IMR-90 (cell line): ENCODE measurements at regions not wholly inside any gene's neighbourhood (a gene's known extent, or its start where the extent isn't known, plus 50 kb on each side); places are given as distances from the start of the nearest gene placed in this dataset.

Experiments
- ATAC-seq: fragments of 200-7000 bp; cut with Tn5 transposase; 2 replicates; pipeline ENCODE4 v1.9.1; 2020; ENCODE audit warnings: low read depth, mild to moderate bottlenecking, moderate library complexity
- BruUV-seq: library from RNA; stranded (reverse); fragments of 400-500 nt; replicated peaks from 2 replicates; lab custom pipeline; 2021; lab: Mats Ljungman, UMichigan
- CTCF ChIA-PET: fragments of 300-600 bp; formaldehyde crosslinking; extraction: SDS; loops from one replicate; lab custom pipeline; 2021; ENCODE audit warnings: antibody characterized with exemption; lab: Yijun Ruan, JAX
- POLR2A ChIA-PET: fragments of 300-600 bp; sonication (Branson Sonifier 250); formaldehyde crosslinking; loops from one replicate; lab custom pipeline; 2022; ENCODE audit warnings: antibody characterized with exemption; ENCODE audit not compliant: unreplicated experiment; lab: Charles Lee
- DNase-seq: peaks from one replicate; pipeline ENCODE4 v3.0.0; 2013
- H2AFZ ChIP-seq: replicated peaks from 2 replicates; pipeline ENCODE3; 2013; ENCODE audit warnings: low read length, mild to moderate bottlenecking; ENCODE audit not compliant: poor library complexity
- H2AK5ac ChIP-seq: 2 replicates; pipeline ENCODE4 v1.6.1; 2013; ENCODE audit warnings: low read depth, low read length, inconsistent platforms
- H2AK9ac ChIP-seq: replicated peaks from 2 replicates; pipeline ENCODE3; 2013; ENCODE audit warnings: mild to moderate bottlenecking, low read depth, low read length, moderate library complexity; ENCODE audit not compliant: poor library complexity
- H2BK120ac ChIP-seq: 2 replicates; pipeline ENCODE4 v1.6.1; 2013; ENCODE audit warnings: low read depth, low read length, inconsistent platforms
- H2BK15ac ChIP-seq: 3 replicates; pipeline ENCODE4 v1.6.1; 2013; ENCODE audit warnings: low read depth, low read length, inconsistent platforms
- H2BK20ac ChIP-seq: 2 replicates; pipeline ENCODE4 v1.6.1; 2013; ENCODE audit warnings: low read depth, mild to moderate bottlenecking, inconsistent platforms, low read length, moderate library complexity
- H2BK5ac ChIP-seq: 2 replicates; pipeline ENCODE4 v1.6.1; 2013; ENCODE audit warnings: mild to moderate bottlenecking, low read depth, low read length, inconsistent platforms; ENCODE audit not compliant: poor library complexity, severe bottlenecking
- H3K14ac ChIP-seq: replicated peaks from 2 replicates; pipeline ENCODE4 v1.6.1; 2013; ENCODE audit warnings: low read depth, low read length, inconsistent platforms
- H3K18ac ChIP-seq: 2 replicates; pipeline ENCODE4 v1.6.1; 2013; ENCODE audit warnings: low read depth, low read length, control low read depth
- H3K23ac ChIP-seq: 2 replicates; pipeline ENCODE4 v1.6.1; 2013; ENCODE audit warnings: low read depth, low read length, inconsistent platforms
- H3K27ac ChIP-seq: 2 replicates; pipeline ENCODE4 v1.5.1; 2013; ENCODE audit warnings: mild to moderate bottlenecking, control low read depth, low read length; ENCODE audit not compliant: insufficient read depth
- H3K27me3 ChIP-seq: 2 replicates; pipeline ENCODE4 v1.6.1; 2013; ENCODE audit warnings: low read length; ENCODE audit not compliant: control insufficient read depth, insufficient read depth
- H3K36me3 ChIP-seq: 2 replicates; pipeline ENCODE4 v1.6.1; 2013; ENCODE audit warnings: low read length, mixed read lengths; ENCODE audit not compliant: control insufficient read depth, insufficient read depth
- H3K4ac ChIP-seq: 2 replicates; pipeline ENCODE4 v1.6.1; 2013; ENCODE audit warnings: low read depth, low read length, inconsistent platforms
- H3K4me1 ChIP-seq: 2 replicates; pipeline ENCODE4 v1.6.1; 2013; ENCODE audit warnings: low read length, mixed read lengths; ENCODE audit not compliant: control insufficient read depth, insufficient read depth
- H3K4me2 ChIP-seq: 2 replicates; pipeline ENCODE4 v1.6.1; 2013; ENCODE audit warnings: low read depth, mild to moderate bottlenecking, control low read depth, low read length, moderate library complexity
- H3K4me3 ChIP-seq: 2 replicates; pipeline ENCODE4 v1.5.1; 2013; ENCODE audit warnings: low read depth, mild to moderate bottlenecking, control low read depth, low read length, moderate library complexity; ENCODE audit not compliant: insufficient read depth
- H3K56ac ChIP-seq: 2 replicates; pipeline ENCODE4 v1.6.1; 2013; ENCODE audit warnings: low read length, inconsistent platforms; ENCODE audit not compliant: insufficient read depth; ENCODE audit errors: extremely low read depth
- H3K79me1 ChIP-seq, 2 experiments: 2 replicates each; pipeline ENCODE4 v1.6.1; 2013; ENCODE audit warnings: low read length in 2 of 2, inconsistent platforms in 1 of 2, low read depth in 1 of 2
- H3K9ac ChIP-seq: 2 replicates; pipeline ENCODE4 v1.6.1; 2013; ENCODE audit warnings: low read depth, low read length, control low read depth
- H3K9me1 ChIP-seq: 2 replicates; pipeline ENCODE4 v1.6.1; 2013; ENCODE audit warnings: low read length, inconsistent platforms; ENCODE audit not compliant: insufficient read depth
- H3K9me3 ChIP-seq: 2 replicates; pipeline ENCODE4 v1.6.1; 2013; ENCODE audit warnings: low read length; ENCODE audit not compliant: control insufficient read depth, insufficient read depth
- H4K20me1 ChIP-seq: 2 replicates; pipeline ENCODE4 v1.6.1; 2013; ENCODE audit warnings: low read length, inconsistent platforms; ENCODE audit not compliant: insufficient read depth
- H4K5ac ChIP-seq: 2 replicates; pipeline ENCODE4 v1.6.1; 2013; ENCODE audit warnings: mild to moderate bottlenecking, low read depth, low read length, control low read depth
- H4K8ac ChIP-seq, 2 experiments: 2 replicates each; pipeline ENCODE4 v1.6.1; 2013; ENCODE audit warnings: low read depth in 2 of 2, low read length in 2 of 2, control low read depth in 1 of 2, inconsistent platforms in 1 of 2
- H4K91ac ChIP-seq: 2 replicates; pipeline ENCODE4 v1.6.1; 2013; ENCODE audit warnings: low read depth, low read length, inconsistent platforms; ENCODE audit not compliant: insufficient read depth
- BHLHE40 ChIP-seq: fragments of 150-350 bp; IDR thresholded peaks from 2 replicates; pipeline ENCODE4 v1.6.1; 2016; ENCODE audit warnings: mild to moderate bottlenecking, low read depth, low read length
- CTCF ChIP-seq: conservative IDR thresholded peaks from 2 replicates; pipeline ENCODE4 v1.5.1; 2012; ENCODE audit warnings: mild to moderate bottlenecking, low read depth, low read length, improper control_type of control experiment
- ELK1 ChIP-seq: fragments of 150-350 bp; IDR thresholded peaks from 2 replicates; pipeline ENCODE4 v1.6.1; 2016; ENCODE audit warnings: low read depth, mild to moderate bottlenecking, low read length, moderate library complexity, borderline replicate concordance
- FOS ChIP-seq: fragments of 150-350 bp; IDR thresholded peaks from 2 replicates; pipeline ENCODE4 v1.6.1; 2016; ENCODE audit warnings: low read depth, low read length
- NFE2L2 ChIP-seq: fragments of 150-350 bp; IDR thresholded peaks from 2 replicates; pipeline ENCODE4 v1.6.1; 2016; ENCODE audit warnings: low read depth, mild to moderate bottlenecking, low read length
- RCOR1 ChIP-seq: IDR thresholded peaks from 2 replicates; pipeline ENCODE4 v1.6.1; 2012; ENCODE audit warnings: mild to moderate bottlenecking, low read length, improper control_type of control experiment; ENCODE audit not compliant: insufficient replicate concordance
- RFX5 ChIP-seq: IDR thresholded peaks from 2 replicates; pipeline ENCODE4 v1.8.0; 2012; ENCODE audit warnings: low read depth, mild to moderate bottlenecking, low read length, moderate library complexity
- SMC3 ChIP-seq: fragments of 150-350 bp; IDR thresholded peaks from 2 replicates; pipeline ENCODE4 v1.6.1; 2016; ENCODE audit warnings: low read depth, mild to moderate bottlenecking, antibody characterized with exemption, low read length, moderate library complexity
- USF2 ChIP-seq: fragments of 150-350 bp; IDR thresholded peaks from 2 replicates; pipeline ENCODE4 v1.6.1; 2017; ENCODE audit warnings: mild to moderate bottlenecking, antibody characterized with exemption, low read length, low read depth
- WGBS, 2 experiments: methylation state at CpG; one replicate each; pipeline versions ENCODE4 v1.1.5 to v1.1.7; 2013; ENCODE audit warnings: missing lambda C conversion rate in 2 of 2; ENCODE audit not compliant: insufficient read length in 1 of 2; ENCODE audit errors: extremely low coverage in 2 of 2; 5-methylcytosine and 5-hydroxymethylcytosine counted together
- dilution Hi-C: fragments of 300-500 bp; cut with HindIII; formaldehyde crosslinking; loops from one replicate; pipeline ENCODE4 v1.14.3; 2018; ENCODE audit warnings: low sequenced_read_pairs; ENCODE audit not compliant: unreplicated experiment
- in situ Hi-C: fragments of 300-500 bp; cut with MboI; formaldehyde crosslinking; loops from 3 replicates; pipeline ENCODE4 v1.14.3; 2019; ENCODE audit warnings: low sequenced_read_pairs, inconsistent platforms, mixed read lengths
- intact Hi-C: fragments of 100-400 bp; cut with micrococcal nuclease; formaldehyde crosslinking; loops from 2 replicates; pipeline ENCODE4 v1.10.0; 2022

GRCh38 chr3:18211116-18211515 is 214.0 kb downstream of the SATB1 start:
- ChIA-PET POLR2A (interaction anchor here (0.6 kb wide), 1 partner anchor 52 kb away, joined by 3 read pairs; no protein-coding TSS in a partner anchor), CTCF (no interaction called here)
- no peak overlapping the region for H2AK5ac ChIP-seq
- H3K9me1 ChIP-seq, result no peaks in the 10 kb centered on the region
- intact Hi-C loops (no loop called here), dilution Hi-C loops (no loop called here), in situ Hi-C loops (no loop called here)
- no peak overlapping the region for H4K5ac ChIP-seq
- no peak overlapping the region for H2BK15ac ChIP-seq
- no peak for DNase-seq
- H3K18ac ChIP-seq, result no peak overlapping the region
- no peaks in the 10 kb centered on the region for H3K79me1 ChIP-seq
- no peak overlapping the region for H3K14ac ChIP-seq
- no peaks in the 10 kb centered on the region for H3K36me3 ChIP-seq
- H3K9me3 ChIP-seq, result no peaks in the 10 kb centered on the region
- H3K23ac ChIP-seq, result no peak overlapping the region
- H3K4me3 ChIP-seq, result no peak overlapping the region
- no peak overlapping the region for H2BK120ac ChIP-seq
- BruUV-seq, result no TSS peak
- no peak overlapping the region for H3K4me2 ChIP-seq
- WGBS, 2 experiments, result no CpG with 5 or more reads among the region's 1 CpG
- no peak overlapping the region for H3K4ac ChIP-seq
- no peak overlapping the region for H3K9ac ChIP-seq
- no peak overlapping the region for H2AFZ ChIP-seq
- no peaks in the 10 kb centered on the region for H4K20me1 ChIP-seq
- no peak overlapping the region for H4K91ac ChIP-seq
- no peak for ATAC-seq
- H4K8ac ChIP-seq, result no peak overlapping the region
- no peak overlapping the region for H2BK20ac ChIP-seq
- H3K4me1 ChIP-seq, result no peaks in the 10 kb centered on the region
- H3K56ac ChIP-seq, result no peak overlapping the region
- no peaks in the 10 kb centered on the region for H3K27me3 ChIP-seq
- H2AK9ac ChIP-seq, result no peak overlapping the region
- no peak overlapping the region for H2BK5ac ChIP-seq
- TF ChIP-seq BHLHE40, result no peak
- TF ChIP-seq CTCF, result no peak
- TF ChIP-seq RFX5, result no peak
- no peak for TF ChIP-seq ELK1
- no peak for TF ChIP-seq NFE2L2
- TF ChIP-seq RCOR1, result no peak
- TF ChIP-seq FOS, result no peak
- TF ChIP-seq SMC3, result no peak
- no peak for TF ChIP-seq USF2
- H3K27ac ChIP-seq, result no peak overlapping the region
